HG03045 (cell line): ENCODE measurements at regions not wholly inside any gene's neighbourhood (a gene's known extent, or its start where the extent isn't known, plus 50 kb on each side); places are given as distances from the start of the nearest gene placed in this dataset.
"Not testable (repeated sequence)": the region's sequence is repeated elsewhere in the genome, so short reads cannot be mapped to it uniquely, and the experiment has no call there.

Source experiments
- ATAC-seq: cut with Tn5 transposase; IDR thresholded peaks from one replicate; pipeline ENCODE4 v1.9.1; 2021; ENCODE audit warnings: mild to moderate bottlenecking, moderate library complexity; ENCODE audit not compliant: unreplicated experiment

DNA sequence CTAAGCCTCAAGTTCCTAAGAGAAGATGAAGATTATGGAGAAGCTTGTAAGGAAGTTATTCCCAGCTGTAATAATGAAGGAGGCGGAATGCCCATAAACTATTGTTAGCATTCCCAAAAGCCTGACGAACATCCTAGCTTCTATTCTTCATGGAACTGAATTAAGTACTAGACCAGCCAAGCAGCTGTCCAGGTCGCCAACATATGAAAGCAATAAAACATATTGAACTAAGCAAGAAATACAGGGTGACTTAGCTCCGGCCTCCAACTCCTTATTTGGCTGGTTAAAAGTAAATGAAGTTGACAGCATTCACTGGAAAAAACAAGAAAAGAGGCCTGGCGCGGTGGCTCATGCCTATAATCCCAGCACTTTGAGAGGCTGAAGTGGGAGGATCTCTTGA is 174.0 kb upstream of the TPM1 start:
- no peak for ATAC-seq

DNA sequence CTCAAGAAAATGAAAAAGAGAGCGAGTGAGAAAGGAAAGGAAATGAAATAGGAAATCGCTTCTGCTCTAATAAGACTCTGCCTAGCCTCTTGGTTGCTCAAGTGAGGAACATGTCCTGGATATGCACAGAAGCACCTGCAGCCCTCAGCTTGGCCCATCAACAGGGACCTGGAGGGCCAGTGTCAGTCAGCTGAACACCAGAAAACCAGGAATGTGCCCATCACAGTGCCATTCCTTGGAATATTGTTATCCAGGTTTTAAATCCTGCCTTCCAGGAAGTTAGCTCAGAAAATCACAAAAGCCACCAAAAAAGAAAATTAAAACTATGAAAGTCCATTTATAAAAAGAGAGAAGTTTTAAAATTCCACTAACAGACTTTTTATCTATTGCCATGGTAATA is 173.4 kb upstream of the TPM1 start:
- no peak for ATAC-seq

DNA sequence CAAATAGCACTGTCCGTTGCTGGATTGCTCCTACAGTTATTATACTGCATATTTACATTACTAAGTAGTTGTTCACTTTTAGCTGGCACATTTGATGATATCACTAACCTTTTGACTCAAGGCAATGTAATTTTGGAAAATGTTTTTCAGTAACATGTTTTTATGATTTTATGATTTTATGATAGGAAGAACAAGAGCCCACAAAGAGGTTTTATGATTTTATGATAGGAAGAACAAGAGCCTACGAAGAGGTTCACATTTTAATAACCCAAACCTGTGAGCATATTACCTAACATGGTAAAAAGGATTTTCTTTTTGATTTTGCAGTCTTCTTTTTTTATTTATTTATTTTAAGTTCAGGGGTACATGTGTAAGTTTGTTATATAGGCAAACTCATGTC is 172.3 kb upstream of the TPM1 start:
- no peak for ATAC-seq

DNA sequence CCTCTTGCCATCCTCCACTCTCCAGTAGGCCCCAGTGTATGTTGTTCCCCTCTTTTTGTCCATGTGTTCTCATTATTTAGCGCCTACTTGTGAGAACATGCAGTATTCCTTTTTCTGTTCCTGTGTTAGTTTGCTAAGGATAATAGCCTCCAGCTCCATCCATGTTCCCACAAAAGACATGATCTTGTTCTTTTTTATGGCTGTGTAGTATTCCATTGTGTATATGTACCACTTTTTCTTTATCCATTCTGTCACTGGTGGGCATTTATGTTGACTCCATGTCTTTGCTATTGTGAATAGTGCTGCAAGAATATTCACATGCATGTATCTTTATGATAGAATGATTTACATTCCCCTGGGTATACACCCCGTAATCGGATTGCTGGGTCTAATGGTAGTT is 171.8 kb upstream of the TPM1 start:
- ATAC-seq, result not testable (repeated sequence)

DNA sequence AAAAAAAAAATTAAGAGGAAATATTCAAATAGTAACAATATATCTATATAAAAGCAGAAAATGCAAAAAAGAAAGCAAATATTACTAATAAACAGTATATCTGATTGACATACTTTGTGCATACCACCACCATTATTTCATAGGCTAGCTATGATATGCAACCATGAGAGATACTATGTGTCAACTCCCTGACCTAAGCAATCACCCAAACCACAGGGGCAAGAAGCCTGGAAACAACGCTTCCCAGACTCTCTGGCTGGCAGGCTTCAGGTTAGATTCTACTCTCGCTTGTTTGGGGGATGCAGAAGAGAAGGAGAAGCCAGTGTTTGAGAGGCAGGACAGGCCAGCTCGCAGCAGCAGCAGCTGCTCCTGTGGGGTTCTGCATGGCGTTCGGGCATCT is 169.3 kb upstream of the TPM1 start:
- ATAC-seq, result no peak

DNA sequence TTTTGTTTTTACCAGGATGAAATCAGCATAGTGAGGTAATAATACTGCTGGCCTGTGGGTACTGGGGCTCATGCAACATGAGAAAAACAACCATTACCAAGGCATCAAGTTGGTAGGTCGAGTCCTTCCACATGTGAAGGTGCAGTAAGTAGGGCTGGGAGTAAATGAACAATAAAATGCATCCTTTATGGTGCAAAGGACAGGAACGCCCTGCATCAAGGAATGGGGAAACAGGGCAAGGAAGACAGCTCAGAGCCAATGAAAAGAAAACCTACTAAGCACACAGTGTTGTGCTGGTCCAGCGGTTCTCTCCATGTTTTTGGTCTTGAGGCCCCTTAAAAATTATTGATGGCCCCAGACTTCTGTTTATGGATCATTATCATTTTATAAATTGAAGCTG is 168.5 kb upstream of the TPM1 start:
- no peak for ATAC-seq

DNA sequence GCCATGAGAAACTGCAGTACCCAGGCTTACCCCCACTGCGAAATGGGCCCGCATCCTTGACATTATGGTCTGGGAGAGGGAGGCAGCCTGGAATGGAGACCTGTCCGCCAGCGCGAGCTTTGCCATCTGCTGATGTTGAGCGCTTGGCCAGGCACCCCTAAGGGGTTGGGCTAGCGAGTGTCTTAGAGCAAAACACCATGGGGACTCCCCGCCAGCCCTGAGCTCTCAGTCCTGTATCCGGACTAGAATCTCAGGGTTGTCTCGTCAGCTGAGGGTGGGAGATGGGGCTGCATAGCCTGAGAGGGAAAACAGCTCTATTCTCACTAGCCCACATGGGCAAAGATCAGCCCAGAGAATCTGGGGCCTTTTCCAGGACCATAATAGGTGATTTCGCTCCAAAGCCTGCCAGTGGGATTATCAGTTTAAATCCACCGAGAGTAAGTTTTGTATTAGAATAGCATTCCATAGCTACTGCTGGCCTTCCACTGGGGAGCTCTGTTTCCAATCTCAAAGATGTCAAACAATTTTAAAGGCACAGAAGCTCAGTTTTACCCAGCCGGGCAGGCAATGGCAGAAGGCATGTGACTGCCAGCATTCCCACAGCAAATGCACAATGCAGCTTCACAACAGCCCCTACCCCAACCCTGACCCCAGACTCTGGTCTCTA is 167.5 kb upstream of the TPM1 start:
- no peak for ATAC-seq

DNA sequence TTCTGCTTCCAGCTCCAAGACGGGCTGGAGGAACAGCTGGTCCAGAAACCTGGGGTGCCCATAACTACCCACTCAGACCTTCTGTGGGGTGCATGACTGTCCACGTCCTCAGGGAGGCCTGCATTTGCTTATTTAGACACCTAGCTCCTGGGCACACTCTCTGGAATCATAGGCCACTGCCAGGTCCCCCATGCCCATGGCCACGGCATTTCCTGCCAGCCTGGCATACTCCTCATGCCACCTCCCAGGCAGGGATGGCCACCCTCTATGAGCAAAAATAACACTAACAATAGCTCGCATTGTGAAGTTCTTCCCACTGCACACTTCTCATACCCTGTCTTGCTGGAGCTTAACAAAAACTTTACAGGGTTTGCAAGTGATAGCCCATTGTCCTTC is 166.9 kb upstream of the TPM1 start:
- no peak for ATAC-seq

DNA sequence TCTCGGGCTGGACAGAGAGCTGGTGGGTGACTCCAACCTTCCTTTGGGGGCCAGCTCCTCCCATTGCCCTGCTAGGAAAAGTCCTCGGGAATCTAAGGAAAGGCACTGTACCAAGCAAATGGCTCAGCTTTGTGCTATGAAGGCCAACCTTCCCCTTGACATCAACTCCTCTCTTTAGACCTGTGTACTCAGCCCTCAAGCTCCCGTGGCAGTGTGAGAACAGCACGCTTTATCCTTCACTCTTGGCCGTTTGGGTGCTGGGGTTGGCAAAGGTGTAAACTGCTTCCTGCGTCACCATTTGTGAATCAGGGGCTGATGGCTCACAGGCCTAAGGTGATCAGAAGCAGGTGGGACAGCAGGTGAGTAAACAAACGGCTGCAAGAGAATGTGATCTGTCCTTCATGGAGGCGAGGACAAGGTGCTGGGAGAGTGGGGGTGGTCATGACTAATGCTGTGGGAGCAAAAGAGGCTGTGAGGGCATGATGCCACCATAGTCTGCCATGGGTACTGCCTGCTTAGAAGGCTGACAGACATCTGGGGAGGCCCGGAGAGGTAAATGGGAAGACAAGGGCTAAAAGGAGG is 165.2 kb upstream of the TPM1 start:
- no peak for ATAC-seq

DNA sequence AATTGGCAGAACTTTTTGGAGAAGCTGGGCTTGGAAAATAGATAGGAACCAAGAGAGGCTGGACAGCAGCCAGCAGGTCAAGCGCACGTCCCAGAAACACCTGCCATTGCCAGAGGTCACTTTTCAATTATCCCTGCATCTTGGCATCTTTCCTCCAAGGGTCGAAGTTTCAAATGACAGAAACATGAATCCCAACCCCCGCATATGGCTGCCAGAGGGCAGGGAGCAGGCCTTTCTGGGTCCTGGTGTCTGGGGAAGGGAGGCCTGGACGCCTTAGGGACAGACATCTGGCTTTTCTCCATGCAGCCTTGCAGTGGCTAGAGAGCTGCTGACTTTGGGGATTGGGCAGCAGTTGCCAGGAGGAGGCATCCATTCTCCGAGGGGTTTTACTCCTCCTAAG is 164.5 kb upstream of the TPM1 start:
- no peak for ATAC-seq

DNA sequence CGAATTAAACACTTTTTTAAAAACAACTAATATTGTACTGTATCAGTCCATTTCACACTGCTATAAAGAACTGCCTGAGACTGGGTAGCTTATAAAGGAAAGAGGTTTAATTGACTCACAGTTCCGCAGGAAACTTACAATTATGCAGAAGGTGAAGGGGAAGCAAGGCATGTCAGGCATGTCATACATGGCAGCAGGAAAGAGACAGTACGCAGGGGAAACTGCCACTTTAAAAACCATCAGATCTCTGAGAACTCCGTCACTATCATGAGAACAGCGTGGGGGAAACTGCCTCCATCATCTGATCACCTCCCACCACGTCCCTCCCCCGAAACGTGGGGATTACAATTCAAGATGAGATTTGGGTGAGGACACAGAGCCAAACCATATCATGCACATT is 162.8 kb upstream of the TPM1 start:
- no peak for ATAC-seq

DNA sequence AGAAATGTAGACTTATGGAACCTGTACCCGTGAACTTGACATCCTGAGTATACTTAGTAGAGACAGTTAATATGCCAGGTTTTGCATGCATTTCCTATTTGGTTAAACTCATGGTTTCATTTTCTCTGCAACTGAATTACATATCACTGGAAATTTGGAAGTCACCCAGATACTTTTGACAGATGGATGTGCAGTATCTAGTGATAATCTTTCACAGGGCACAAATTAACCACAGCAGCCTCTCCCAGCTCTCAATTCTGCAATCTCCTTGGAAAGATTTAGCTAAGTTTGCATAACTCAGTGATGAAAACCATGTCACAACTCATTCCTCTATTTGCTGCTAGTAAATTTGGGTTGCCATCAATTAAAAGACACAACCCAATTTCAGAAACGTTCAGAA is 162.3 kb upstream of the TPM1 start:
- no peak for ATAC-seq

DNA sequence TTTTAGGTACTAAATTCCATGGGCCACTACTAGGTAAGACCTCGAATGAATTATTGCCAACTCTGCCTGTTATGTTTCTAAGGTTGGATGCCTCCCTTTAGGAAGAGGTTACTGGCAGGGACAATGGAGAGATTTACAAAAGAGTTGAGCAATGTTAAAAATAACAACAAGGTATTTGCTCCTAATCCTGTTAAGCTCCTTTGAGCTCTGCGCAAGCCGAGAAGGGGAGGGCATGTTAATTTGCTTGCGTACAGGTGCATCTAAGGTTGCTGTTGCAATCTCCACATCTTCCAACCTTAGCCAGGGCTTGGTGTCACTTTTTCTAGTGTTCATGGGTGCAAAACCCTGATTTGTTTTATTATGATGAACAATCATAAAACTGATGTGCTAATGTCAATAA is 161.5 kb upstream of the TPM1 start:
- ATAC-seq, result no peak

DNA sequence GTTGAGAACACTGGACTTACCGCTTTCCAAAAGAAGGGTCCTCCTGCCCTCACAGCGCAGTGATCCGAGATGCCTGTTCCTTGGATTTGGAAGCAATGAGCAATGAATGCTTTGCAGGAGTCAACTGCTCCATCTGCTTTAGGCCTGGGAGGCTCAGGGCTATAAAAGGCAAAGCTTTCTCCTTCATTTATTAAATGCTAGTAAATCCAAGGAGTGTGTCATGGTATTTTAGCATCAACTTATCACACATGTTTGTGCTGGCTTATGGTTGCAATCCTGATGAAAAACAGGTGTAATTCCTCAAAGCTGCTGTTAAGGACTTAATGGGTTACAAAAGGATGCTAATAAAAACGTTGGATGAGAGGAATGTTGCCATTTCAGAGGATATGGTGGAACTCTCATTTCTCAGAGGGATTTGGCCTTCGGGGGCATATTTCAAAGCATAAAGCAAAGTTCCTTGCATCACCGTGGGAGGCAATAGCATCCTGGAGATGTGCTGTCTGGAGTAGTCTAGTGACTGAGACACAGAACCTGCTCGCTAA is 158.5 kb upstream of the TPM1 start:
- ATAC-seq, result no peak

DNA sequence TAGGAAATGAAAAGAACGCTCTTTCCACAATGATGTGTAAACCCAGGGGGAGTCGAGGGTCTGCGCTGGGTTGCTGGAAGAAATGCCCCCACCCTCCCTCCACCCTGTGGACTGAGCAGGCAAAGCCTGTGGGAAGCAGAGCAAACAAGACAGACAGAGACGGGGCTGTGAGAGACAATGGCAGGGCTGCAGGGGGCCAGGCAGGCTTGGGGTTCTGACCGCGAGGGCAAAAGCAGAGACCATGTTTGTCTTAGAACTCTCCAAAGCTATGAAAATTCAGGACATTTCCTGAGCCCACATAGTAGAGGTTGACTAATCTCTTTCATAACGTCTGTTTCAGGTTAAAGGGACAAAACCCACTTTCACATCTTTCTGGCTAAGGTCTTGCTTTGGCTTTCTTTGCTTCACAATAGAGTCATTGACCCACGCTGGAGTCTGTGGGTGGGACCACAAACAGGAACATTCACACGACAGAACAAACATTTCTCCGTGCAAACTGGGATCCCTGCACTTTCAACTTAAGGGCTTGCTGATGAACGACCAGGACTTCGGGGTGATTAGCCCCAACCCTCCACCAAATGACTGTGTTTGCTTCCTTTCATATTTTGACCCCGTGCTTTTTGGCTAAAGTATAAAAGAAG is 156.0 kb upstream of the TPM1 start:
- ATAC-seq, result no peak

DNA sequence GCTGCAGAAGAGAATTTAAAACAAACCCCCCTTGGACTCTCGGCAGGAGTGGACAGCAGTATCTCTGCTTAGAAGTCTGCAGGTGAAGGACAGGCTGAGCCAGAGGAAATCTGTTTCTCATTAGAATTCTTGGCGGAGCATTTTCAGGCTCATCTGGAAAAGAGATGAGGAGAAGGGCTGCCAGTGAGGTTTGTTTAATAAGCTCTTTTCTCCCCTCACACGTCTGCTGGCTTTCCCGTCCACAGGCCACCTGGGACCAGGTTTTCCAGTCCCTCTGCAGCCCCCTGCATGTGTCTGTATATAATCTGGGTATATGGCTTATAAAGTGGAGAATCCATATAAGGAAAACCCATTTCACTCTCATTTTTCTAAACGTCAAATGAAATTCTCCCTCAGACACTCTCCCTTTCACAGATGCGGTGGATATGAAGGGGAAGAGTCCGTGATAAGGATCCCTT is 155.4 kb upstream of the TPM1 start:
- ATAC-seq, result no peak

DNA sequence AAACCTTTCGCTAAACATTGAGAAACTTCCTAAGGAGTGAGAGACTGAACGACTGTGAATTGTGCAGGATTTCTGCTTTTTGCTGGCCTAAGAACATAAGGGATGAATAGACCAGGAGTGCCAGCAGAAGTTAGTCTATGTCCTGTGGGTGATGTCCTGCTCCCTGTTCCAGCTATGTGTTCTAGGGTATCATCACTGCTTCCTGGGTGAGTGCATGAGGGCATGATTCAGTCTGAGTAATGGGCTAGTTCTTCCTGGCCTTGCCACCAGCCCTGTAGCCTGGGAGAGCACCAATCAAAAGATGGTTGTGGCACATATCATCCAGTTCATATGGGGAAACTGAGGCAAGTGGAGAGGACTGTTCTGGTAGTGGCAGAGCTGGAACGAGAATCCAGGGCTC is 153.9 kb upstream of the TPM1 start:
- no peak for ATAC-seq

DNA sequence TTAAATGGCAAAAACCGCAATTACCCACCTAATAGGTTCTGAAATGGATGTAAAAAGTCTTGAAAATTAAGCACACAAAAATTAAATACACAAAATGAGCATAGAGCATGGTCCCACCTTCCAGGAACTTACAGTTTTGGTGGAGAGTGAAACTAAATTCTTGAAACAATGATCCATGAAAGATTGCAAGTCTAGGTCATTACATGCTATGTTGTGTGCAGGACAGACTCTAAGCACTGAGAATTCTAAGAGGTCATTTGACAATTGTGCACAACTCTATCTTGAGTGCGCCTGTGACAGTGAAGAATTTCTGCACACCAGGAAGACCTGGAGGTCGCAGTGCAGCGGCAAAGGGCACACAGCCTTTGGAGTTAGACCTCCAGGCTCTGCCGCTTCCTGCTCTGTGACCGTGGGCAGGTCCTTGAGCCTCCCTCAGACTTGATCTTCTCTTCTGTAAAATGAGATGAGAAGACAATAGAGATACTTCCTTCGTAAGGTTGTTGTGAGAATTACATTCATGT is 153.3 kb upstream of the TPM1 start:
- no peak for ATAC-seq

DNA sequence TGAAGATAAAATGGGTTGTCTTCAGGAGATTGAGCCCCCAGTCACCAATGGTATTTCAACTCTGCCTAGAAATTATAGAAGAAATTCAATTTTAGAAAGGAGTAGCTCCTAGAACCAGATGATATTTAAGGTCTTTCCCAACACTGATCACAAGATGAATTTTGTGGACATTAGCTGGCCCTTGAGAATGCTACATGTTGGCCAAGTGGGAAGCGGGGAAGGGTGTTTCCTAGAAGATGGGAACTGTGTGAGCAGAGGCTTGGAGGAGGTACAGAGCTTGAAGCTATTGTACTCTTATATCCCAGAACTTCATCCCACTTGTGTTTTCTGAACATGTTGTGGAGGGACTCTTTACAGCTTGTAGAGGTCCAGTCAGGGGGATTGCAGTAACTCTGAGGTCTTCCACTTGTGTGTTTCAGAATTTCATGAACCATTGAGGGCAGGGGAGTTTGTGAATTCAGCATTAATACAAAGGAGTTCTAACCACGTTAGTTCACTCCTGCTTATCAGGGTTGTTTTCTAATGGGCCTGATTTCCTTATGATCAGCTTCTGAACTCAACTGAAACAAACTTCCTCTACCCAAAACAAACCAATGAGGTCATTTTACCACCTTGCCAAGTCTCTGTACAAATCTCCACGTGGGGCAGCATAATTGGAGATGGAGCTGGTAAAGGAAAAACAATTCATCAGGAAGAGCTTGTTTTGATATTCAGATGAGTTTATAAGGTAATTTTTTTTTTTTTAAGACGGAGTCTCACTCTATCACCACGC is 152.6 kb upstream of the TPM1 start:
- no peak for ATAC-seq

DNA sequence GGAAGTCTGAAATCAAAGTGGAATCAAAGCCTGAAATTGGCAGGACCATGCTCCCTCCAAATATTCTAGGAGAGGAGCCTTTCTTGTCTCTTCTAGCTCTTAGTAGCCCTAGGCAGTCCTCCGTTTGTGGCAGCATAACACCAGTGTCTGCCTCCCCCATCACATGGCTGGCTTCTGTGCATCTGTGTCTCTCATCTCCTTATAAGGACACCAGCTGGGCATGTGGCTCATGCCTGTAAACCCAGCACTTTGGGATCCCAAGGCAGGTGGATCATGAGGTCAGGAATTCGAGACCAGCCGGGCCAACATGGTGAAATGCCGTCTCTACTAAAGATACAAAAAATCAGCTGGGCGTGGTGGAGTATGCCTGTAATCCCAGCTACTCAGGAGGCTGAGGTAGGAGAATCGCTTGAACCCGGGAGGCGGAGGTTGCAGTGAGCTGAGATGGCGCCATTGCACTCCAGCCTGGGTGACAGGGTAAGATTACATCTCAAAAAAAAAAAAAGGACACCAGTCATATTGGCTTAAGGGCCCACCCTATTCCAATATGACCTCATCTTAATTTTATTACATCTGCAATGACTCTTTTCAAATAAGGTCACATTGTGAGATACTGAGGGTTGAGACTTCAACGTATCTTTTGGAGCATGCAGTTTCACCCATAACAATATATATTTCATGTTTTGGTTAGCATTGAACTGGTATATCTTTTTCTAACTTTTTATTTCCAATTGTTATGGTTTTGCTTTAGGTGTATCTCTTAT is 148.0 kb upstream of the TPM1 start:
- ATAC-seq, result no peak
